ENCODE measurements at regions not wholly inside any gene's neighbourhood (a gene's known extent, or its start where the extent isn't known, plus 50 kb on each side); places are given as distances from the start of the nearest gene placed in this dataset.

DNA sequence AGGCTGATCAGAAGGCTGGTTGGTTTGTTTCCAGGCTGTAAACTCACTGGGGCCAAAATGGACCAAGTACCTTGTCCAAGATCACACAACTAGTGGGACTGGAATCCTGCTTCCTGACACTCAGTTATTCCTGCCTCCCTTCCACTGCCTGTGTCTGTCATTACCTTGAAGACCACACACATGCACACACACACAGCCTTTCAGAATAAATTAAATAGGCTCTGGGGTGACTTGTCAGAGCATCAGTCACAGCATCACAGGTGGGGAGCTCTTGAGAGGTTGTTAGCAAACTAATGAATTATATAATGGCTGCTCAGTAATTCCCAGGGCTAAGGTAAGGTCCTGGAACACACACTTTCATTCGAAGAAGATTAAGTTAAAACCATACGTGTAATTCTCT, 231.8 kb downstream of the UACA start:
- BruUV-seq (replicated peaks), result no TSS peak
- no peak for FAIRE-seq
- intact Hi-C loops (cut with micrococcal nuclease), result no loop called here
- Histone ChIP-seq H3K4me1 (replicated peaks in 1 of 2; ENCODE audit: control insufficient read depth in 2 of 2, insufficient read depth in 2 of 2, low read length in 2 of 2) (peaks cover 0 to 3% of the 10 kb centered on the region in 2 experiments; a peak in 1 of 5 replicates), H3K79me2 (ENCODE audit: control insufficient read depth, insufficient read depth, low read length) (no peaks in the 10 kb centered on the region), H3K4me3 (no peak overlapping the region), H3K9me1 (ENCODE audit: control insufficient read depth, insufficient read depth, low read length) (no peaks in the 10 kb centered on the region), H3K9me3 (replicated peaks; ENCODE audit: control insufficient read depth, insufficient read depth, low read depth, low read length) (no peaks in the 10 kb centered on the region), H2AFZ (ENCODE audit: low read depth, low read length) (no peak overlapping the region), H3K9ac (ENCODE audit: insufficient read depth in 1 of 2, low read depth in 2 of 2, low read length in 2 of 2) (no peak overlapping the region), H3K4me2 (ENCODE audit: insufficient read depth, low read length) (no peak overlapping the region), H4K20me1 (replicated peaks; ENCODE audit: control insufficient read depth, insufficient read depth, low read length) (no peaks in the 10 kb centered on the region), H3K36me3 (ENCODE audit: control insufficient read depth, insufficient read depth, low read length) (no peaks in the 10 kb centered on the region), H3K27ac (ENCODE audit: extremely low read depth, low read depth, low read length) (no peak overlapping the region), H3K27me3 (ENCODE audit: control insufficient read depth in 2 of 2, insufficient read depth in 2 of 2, low read length in 2 of 2) (peaks cover 6 to 23% of the 10 kb centered on the region in 2 experiments; a peak in 2 of 5 replicates)
- 0% methylated on average over 2 of the region's 2 CpGs for WGBS (ENCODE audit: insufficient coverage, low coverage, missing lambda C conversion rate)
- TF ChIP-seq TBL1XR1 (IDR thresholded peaks at IDR 0.05; ENCODE audit: low read length in 2 of 2) (no peak), ZBED1 (IDR thresholded peaks at IDR 0.05) (no peak), SETDB1 (IDR thresholded peaks at IDR 0.05; ENCODE audit: low read length) (no peak), JUNB (CRISPR knock-in tag; conservative IDR thresholded peaks at IDR 0.05) (no peak), SMARCE1 (IDR thresholded peaks at IDR 0.05) (no peak), PHB2 (IDR thresholded peaks at IDR 0.05; ENCODE audit: low read depth) (no peak), ZNF445 (CRISPR knock-in tag; IDR thresholded peaks at IDR 0.05; ENCODE audit: low read depth) (no peak), KHSRP (IDR thresholded peaks at IDR 0.05) (no peak), POLR2G (IDR thresholded peaks at IDR 0.05; ENCODE audit: low read depth, low read length) (no peak), VEZF1 (CRISPR knock-in tag; IDR thresholded peaks at IDR 0.05) (no peak), PML (IDR thresholded peaks at IDR 0.05; ENCODE audit: low read length) (no peak), TRIM24 (IDR thresholded peaks at IDR 0.05) (no peak)
- TF ChIP-seq, protein P1, sequence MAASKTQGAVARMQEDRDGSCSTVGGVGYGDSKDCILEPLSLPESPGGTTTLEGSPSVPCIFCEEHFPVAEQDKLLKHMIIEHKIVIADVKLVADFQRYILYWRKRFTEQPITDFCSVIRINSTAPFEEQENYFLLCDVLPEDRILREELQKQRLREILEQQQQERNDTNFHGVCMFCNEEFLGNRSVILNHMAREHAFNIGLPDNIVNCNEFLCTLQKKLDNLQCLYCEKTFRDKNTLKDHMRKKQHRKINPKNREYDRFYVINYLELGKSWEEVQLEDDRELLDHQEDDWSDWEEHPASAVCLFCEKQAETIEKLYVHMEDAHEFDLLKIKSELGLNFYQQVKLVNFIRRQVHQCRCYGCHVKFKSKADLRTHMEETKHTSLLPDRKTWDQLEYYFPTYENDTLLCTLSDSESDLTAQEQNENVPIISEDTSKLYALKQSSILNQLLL (CRISPR knock-in tag; IDR thresholded peaks at IDR 0.05; ENCODE audit: borderline replicate concordance), result no peak
- in situ Hi-C loops (cut with MboI), result no loop called here
- ChIA-PET POLR2A (no interaction called here), CTCF (ENCODE audit: low intra/inter-chr PET ratio) (no interaction called here)
- DNase-seq (ENCODE audit: extremely low read depth in 1 of 4, low spot score in 3 of 4), result no peak
- no peak for ATAC-seq
